Suprapubic skin (tissue), 4 donors: ENCODE measurements at regions not wholly inside any gene's neighbourhood (a gene's known extent, or its start where the extent isn't known, plus 50 kb on each side); places are given as distances from the start of the nearest gene placed in this dataset.

ENCODE experiments used
- DNase-seq, 2 donors: peaks; one replicate each; pipeline ENCODE4 v3.0.0-alpha.2; 2019; ENCODE audit warnings: low spot score in 2 of 2
- H3K27ac ChIP-seq: fragments of 200-600 bp; sonication (generic); one replicate; pipeline ENCODE4 v1.5.1; 2019
- H3K27me3 ChIP-seq: fragments of 200-600 bp; sonication (generic); one replicate; pipeline ENCODE4 v1.5.1; 2019
- H3K36me3 ChIP-seq: fragments of 200-600 bp; sonication (generic); one replicate; pipeline ENCODE4 v1.5.1; 2019
- H3K4me1 ChIP-seq: fragments of 200-600 bp; sonication (generic); one replicate; pipeline ENCODE4 v1.5.1; 2019
- H3K4me3 ChIP-seq: fragments of 200-600 bp; sonication (generic); one replicate; pipeline ENCODE4 v1.5.1; 2019; ENCODE audit warnings: mild to moderate bottlenecking
- H3K9me3 ChIP-seq: fragments of 200-600 bp; sonication (generic); one replicate; pipeline ENCODE4 v1.5.1; 2019
- EP300 ChIP-seq: sonication (generic); formaldehyde crosslinking; IDR thresholded peaks from one replicate; pipeline ENCODE4 v1.6.1; 2017; ENCODE audit warnings: antibody characterized with exemption
- POLR2A ChIP-seq, 2 donors: fragments of 450-650 bp; IDR thresholded peaks; one replicate each; pipeline ENCODE4 v1.6.1; 2017; ENCODE audit warnings: antibody characterized with exemption in 2 of 2, mild to moderate bottlenecking in 2 of 2, moderate library complexity in 2 of 2
- POLR2AphosphoS5 ChIP-seq, 3 donors: sonication (generic); formaldehyde crosslinking; IDR thresholded peaks; one replicate each; pipeline ENCODE4 v1.6.1; 2017; ENCODE audit warnings: antibody characterized with exemption in 3 of 3
- WGBS: methylation state at CpG from one replicate; pipeline ENCODE4 v1.1.5; 2018; 5-methylcytosine and 5-hydroxymethylcytosine counted together
- TF ChIP-seq, protein P1 (sequence below), 2 donors: fragments of 200-600 bp in 1 of 2; fragments of 450-650 bp in 1 of 2; sonication (generic) in 1 of 2; IDR thresholded peaks; one replicate each; pipeline ENCODE4 v1.5.1; 2016 to 2019; ENCODE audit warnings: antibody characterized with exemption in 2 of 2, mild to moderate bottlenecking in 1 of 2, moderate library complexity in 1 of 2

DNA sequence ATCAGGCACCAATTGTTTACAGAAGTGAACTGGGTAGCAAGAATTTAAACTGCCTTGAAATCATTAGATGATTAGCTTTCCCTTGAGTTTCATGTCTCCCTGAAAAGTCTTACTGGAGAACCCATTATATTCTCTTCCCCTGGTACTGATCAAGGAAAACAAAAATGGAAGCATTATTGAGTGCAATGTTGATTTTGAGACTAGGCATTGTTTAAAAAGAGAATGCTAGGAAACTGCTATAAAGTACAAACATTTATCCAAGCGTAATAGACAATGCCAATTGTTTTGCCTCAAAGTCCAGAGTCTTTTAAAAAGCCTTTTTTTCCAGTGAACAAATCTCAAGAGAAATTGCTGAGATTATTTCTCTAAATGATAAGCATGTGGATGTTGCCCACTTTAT is 197.0 kb downstream of the CCER1 start:
- peaks cover 3% of the 10 kb centered on the region for H3K9me3 ChIP-seq
- no peaks in the 10 kb centered on the region for H3K27me3 ChIP-seq
- no peak for DNase-seq
- 86% methylated on average over 1 of the region's 1 CpG for WGBS
- no peak overlapping the region for H3K27ac ChIP-seq
- TF ChIP-seq POLR2AphosphoS5 (IDR thresholded peaks at IDR 0.05) (no peak), POLR2A (IDR thresholded peaks at IDR 0.05) (no peak), EP300 (no peak)
- TF ChIP-seq, protein P1, sequence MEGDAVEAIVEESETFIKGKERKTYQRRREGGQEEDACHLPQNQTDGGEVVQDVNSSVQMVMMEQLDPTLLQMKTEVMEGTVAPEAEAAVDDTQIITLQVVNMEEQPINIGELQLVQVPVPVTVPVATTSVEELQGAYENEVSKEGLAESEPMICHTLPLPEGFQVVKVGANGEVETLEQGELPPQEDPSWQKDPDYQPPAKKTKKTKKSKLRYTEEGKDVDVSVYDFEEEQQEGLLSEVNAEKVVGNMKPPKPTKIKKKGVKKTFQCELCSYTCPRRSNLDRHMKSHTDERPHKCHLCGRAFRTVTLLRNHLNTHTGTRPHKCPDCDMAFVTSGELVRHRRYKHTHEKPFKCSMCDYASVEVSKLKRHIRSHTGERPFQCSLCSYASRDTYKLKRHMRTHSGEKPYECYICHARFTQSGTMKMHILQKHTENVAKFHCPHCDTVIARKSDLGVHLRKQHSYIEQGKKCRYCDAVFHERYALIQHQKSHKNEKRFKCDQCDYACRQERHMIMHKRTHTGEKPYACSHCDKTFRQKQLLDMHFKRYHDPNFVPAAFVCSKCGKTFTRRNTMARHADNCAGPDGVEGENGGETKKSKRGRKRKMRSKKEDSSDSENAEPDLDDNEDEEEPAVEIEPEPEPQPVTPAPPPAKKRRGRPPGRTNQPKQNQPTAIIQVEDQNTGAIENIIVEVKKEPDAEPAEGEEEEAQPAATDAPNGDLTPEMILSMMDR (IDR thresholded peaks at IDR 0.05): no peak
- no peaks in the 10 kb centered on the region for H3K36me3 ChIP-seq
- H3K4me3 ChIP-seq: no peak overlapping the region
- no peaks in the 10 kb centered on the region for H3K4me1 ChIP-seq

DNA sequence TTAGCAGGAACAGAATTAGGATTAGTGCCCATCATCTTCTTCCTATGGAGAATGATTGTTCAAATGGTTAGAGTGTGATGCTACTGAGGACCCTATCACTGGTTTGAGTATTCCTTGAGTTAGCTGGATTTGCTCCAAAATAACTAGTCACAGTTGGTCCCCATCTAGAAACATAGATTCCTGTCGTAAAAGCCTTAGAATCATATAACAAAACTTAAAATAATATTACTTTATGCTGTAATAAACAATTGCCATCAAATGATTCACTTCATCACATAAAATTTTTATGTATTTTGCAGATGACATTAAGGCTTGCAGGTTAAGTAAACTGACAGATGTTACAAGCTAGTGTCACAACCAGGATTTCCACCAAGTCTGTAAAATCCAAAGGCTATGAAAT is 209.8 kb downstream of the CCER1 start:
- Histone ChIP-seq H3K27ac (no peak overlapping the region), H3K4me3 (no peak overlapping the region), H3K36me3 (no peaks in the 10 kb centered on the region), H3K4me1 (no peaks in the 10 kb centered on the region), H3K9me3 (no peaks in the 10 kb centered on the region), H3K27me3 (no peaks in the 10 kb centered on the region)
- TF ChIP-seq EP300 (no peak), POLR2AphosphoS5 (IDR thresholded peaks at IDR 0.05) (no peak)
- 97% methylated on average over 1 of the region's 1 CpG for WGBS
- DNase-seq: no peak

DNA sequence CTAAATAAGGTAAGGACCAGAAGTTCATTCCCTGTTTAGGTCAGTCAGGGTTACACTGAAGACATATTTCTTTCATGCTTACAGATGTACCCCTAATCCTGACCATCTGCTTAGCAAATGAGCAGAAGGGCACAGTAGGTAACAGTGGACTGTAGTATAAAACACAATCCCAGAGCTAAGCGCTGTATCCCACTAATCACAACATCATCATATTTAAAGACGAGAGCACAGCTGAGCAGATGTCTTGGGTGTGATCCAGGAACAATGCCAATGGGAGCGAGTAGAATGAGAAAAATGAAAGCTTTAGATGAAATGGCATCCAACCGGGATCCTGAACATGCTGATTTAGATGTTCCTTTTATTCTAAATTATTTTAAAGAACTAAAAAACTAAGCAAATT is 213.4 kb downstream of the CCER1 start:
- Histone ChIP-seq H3K4me1 (no peaks in the 10 kb centered on the region), H3K4me3 (no peak overlapping the region), H3K36me3 (no peaks in the 10 kb centered on the region), H3K27me3 (no peaks in the 10 kb centered on the region), H3K27ac (no peak overlapping the region), H3K9me3 (no peaks in the 10 kb centered on the region)
- TF ChIP-seq POLR2AphosphoS5 (IDR thresholded peaks at IDR 0.05) (no peak), EP300 (no peak), POLR2A (IDR thresholded peaks at IDR 0.05) (no peak)
- TF ChIP-seq, protein P1 (IDR thresholded peaks at IDR 0.05): no peak
- WGBS: 40% methylated on average over 4 of the region's 4 CpGs
- no peak for DNase-seq

DNA sequence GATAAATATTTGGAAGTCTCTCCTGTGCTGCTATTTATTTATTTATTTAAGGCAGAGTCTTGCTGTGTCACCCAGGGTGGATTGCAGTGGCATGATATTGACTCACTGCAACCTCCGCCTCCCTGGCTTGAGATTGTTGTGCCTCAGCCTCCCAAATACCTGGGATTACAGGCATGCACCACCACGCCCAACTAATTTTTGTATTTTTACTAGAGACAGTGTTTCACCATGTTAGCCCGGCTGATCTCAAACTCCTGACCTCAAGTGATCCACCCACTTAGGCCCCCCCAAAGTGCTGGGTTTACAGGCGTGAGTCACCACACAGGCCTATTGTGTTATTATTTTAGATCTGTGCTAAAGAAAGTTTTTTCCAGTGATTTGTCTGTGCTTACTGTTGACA is 225.2 kb downstream of the CCER1 start:
- no peak for DNase-seq
- WGBS: 83% methylated on average over 4 of the region's 4 CpGs
- H3K9me3 ChIP-seq: no peaks in the 10 kb centered on the region

DNA sequence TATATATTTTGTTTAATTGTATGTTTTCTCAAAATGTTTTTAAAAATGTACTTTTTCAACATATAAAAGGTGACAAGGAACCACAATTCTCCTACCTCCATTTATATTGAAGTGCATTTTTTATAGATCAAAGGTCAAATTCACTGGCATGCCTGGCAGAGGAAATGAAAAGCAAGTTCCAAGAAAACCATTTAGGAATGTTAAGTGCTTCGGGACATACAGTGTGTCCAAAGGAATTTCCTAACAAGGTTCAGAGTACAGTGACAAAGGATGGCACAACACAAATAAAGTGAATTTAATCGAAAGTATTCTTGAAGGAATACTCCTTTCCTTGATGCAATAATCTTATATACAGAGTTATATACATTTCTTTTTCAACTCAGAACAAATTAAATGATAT is 242.3 kb downstream of the CCER1 start:
- TF ChIP-seq EP300 (no peak), POLR2AphosphoS5 (IDR thresholded peaks at IDR 0.05) (no peak), POLR2A (IDR thresholded peaks at IDR 0.05) (no peak)
- TF ChIP-seq, protein P1 (IDR thresholded peaks at IDR 0.05): no peak
- no peak overlapping the region for H3K27ac ChIP-seq
- H3K27me3 ChIP-seq: no peaks in the 10 kb centered on the region
- H3K4me3 ChIP-seq: no peak overlapping the region
- no peaks in the 10 kb centered on the region for H3K9me3 ChIP-seq
- DNase-seq: no peak
- 51% methylated on average over 2 of the region's 2 CpGs for WGBS
- no peaks in the 10 kb centered on the region for H3K36me3 ChIP-seq
- no peaks in the 10 kb centered on the region for H3K4me1 ChIP-seq

More for the DNA sequence above, 225.2 kb downstream of the CCER1 start:
- Histone ChIP-seq H3K27ac (no peak overlapping the region), H3K4me1 (no peaks in the 10 kb centered on the region), H3K36me3 (no peaks in the 10 kb centered on the region), H3K4me3 (no peak overlapping the region), H3K27me3 (no peaks in the 10 kb centered on the region)
- TF ChIP-seq EP300 (no peak), POLR2A (IDR thresholded peaks at IDR 0.05) (no peak), POLR2AphosphoS5 (IDR thresholded peaks at IDR 0.05) (no peak)
- TF ChIP-seq, protein P1 (IDR thresholded peaks at IDR 0.05): no peak

DNA sequence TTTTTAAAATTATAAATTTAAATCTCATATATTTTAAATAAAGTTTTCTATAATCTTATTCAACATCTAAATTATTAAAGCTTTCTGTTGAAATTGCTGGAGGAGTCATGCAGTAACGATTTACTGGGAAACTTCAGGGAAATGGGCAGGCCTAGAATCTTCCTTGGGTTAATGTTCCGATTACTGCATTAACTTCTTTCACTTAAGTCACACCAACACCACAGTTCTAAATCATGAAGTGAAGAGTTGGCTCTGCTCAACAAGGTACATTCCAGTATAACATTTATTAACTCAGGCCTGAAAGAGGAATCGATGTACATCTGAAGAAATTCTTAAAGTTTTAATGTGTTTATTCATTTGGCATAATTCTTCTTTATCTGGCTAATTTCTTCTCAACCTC is 244.3 kb downstream of the CCER1 start:
- H3K4me1 ChIP-seq: no peaks in the 10 kb centered on the region
- H3K4me3 ChIP-seq: no peak overlapping the region
- H3K36me3 ChIP-seq: no peaks in the 10 kb centered on the region
- H3K27ac ChIP-seq: no peak overlapping the region
- no peaks in the 10 kb centered on the region for H3K9me3 ChIP-seq
- TF ChIP-seq POLR2AphosphoS5 (IDR thresholded peaks at IDR 0.05) (no peak), POLR2A (IDR thresholded peaks at IDR 0.05) (no peak), EP300 (no peak)
- no peaks in the 10 kb centered on the region for H3K27me3 ChIP-seq
- no peak for DNase-seq
- 97% methylated on average over 3 of the region's 3 CpGs for WGBS
